IMR-90 (cell line): ENCODE measurements at regions not wholly inside any gene's neighbourhood (a gene's known extent, or its start where the extent isn't known, plus 50 kb on each side); places are given as distances from the start of the nearest gene placed in this dataset.

Source experiments
- ATAC-seq: fragments of 200-7000 bp; cut with Tn5 transposase; 2 replicates; pipeline ENCODE4 v1.9.1; 2020; ENCODE audit warnings: low read depth, mild to moderate bottlenecking, moderate library complexity
- BruUV-seq: library from RNA; stranded (reverse); fragments of 400-500 nt; replicated peaks from 2 replicates; lab custom pipeline; 2021; lab: Mats Ljungman, UMichigan
- CTCF ChIA-PET: fragments of 300-600 bp; formaldehyde crosslinking; extraction: SDS; loops from one replicate; lab custom pipeline; 2021; ENCODE audit warnings: antibody characterized with exemption; lab: Yijun Ruan, JAX
- POLR2A ChIA-PET: fragments of 300-600 bp; sonication (Branson Sonifier 250); formaldehyde crosslinking; loops from one replicate; lab custom pipeline; 2022; ENCODE audit warnings: antibody characterized with exemption; ENCODE audit not compliant: unreplicated experiment; lab: Charles Lee
- DNase-seq: peaks from one replicate; pipeline ENCODE4 v3.0.0; 2013
- H2AFZ ChIP-seq: replicated peaks from 2 replicates; pipeline ENCODE3; 2013; ENCODE audit warnings: low read length, mild to moderate bottlenecking; ENCODE audit not compliant: poor library complexity
- H2AK5ac ChIP-seq: 2 replicates; pipeline ENCODE4 v1.6.1; 2013; ENCODE audit warnings: low read depth, low read length, inconsistent platforms
- H2AK9ac ChIP-seq: replicated peaks from 2 replicates; pipeline ENCODE3; 2013; ENCODE audit warnings: mild to moderate bottlenecking, low read depth, low read length, moderate library complexity; ENCODE audit not compliant: poor library complexity
- H2BK120ac ChIP-seq: 2 replicates; pipeline ENCODE4 v1.6.1; 2013; ENCODE audit warnings: low read depth, low read length, inconsistent platforms
- H2BK15ac ChIP-seq: 3 replicates; pipeline ENCODE4 v1.6.1; 2013; ENCODE audit warnings: low read depth, low read length, inconsistent platforms
- H2BK20ac ChIP-seq: 2 replicates; pipeline ENCODE4 v1.6.1; 2013; ENCODE audit warnings: low read depth, mild to moderate bottlenecking, inconsistent platforms, low read length, moderate library complexity
- H2BK5ac ChIP-seq: 2 replicates; pipeline ENCODE4 v1.6.1; 2013; ENCODE audit warnings: mild to moderate bottlenecking, low read depth, low read length, inconsistent platforms; ENCODE audit not compliant: poor library complexity, severe bottlenecking
- H3K14ac ChIP-seq: replicated peaks from 2 replicates; pipeline ENCODE4 v1.6.1; 2013; ENCODE audit warnings: low read depth, low read length, inconsistent platforms
- H3K18ac ChIP-seq: 2 replicates; pipeline ENCODE4 v1.6.1; 2013; ENCODE audit warnings: low read depth, low read length, control low read depth
- H3K23ac ChIP-seq: 2 replicates; pipeline ENCODE4 v1.6.1; 2013; ENCODE audit warnings: low read depth, low read length, inconsistent platforms
- H3K27ac ChIP-seq: 2 replicates; pipeline ENCODE4 v1.5.1; 2013; ENCODE audit warnings: mild to moderate bottlenecking, control low read depth, low read length; ENCODE audit not compliant: insufficient read depth
- H3K27me3 ChIP-seq: 2 replicates; pipeline ENCODE4 v1.6.1; 2013; ENCODE audit warnings: low read length; ENCODE audit not compliant: control insufficient read depth, insufficient read depth
- H3K36me3 ChIP-seq: 2 replicates; pipeline ENCODE4 v1.6.1; 2013; ENCODE audit warnings: low read length, mixed read lengths; ENCODE audit not compliant: control insufficient read depth, insufficient read depth
- H3K4ac ChIP-seq: 2 replicates; pipeline ENCODE4 v1.6.1; 2013; ENCODE audit warnings: low read depth, low read length, inconsistent platforms
- H3K4me1 ChIP-seq: 2 replicates; pipeline ENCODE4 v1.6.1; 2013; ENCODE audit warnings: low read length, mixed read lengths; ENCODE audit not compliant: control insufficient read depth, insufficient read depth
- H3K4me2 ChIP-seq: 2 replicates; pipeline ENCODE4 v1.6.1; 2013; ENCODE audit warnings: low read depth, mild to moderate bottlenecking, control low read depth, low read length, moderate library complexity
- H3K4me3 ChIP-seq: 2 replicates; pipeline ENCODE4 v1.5.1; 2013; ENCODE audit warnings: low read depth, mild to moderate bottlenecking, control low read depth, low read length, moderate library complexity; ENCODE audit not compliant: insufficient read depth
- H3K56ac ChIP-seq: 2 replicates; pipeline ENCODE4 v1.6.1; 2013; ENCODE audit warnings: low read length, inconsistent platforms; ENCODE audit not compliant: insufficient read depth; ENCODE audit errors: extremely low read depth
- H3K79me1 ChIP-seq, 2 experiments: 2 replicates each; pipeline ENCODE4 v1.6.1; 2013; ENCODE audit warnings: low read length in 2 of 2, inconsistent platforms in 1 of 2, low read depth in 1 of 2
- H3K9ac ChIP-seq: 2 replicates; pipeline ENCODE4 v1.6.1; 2013; ENCODE audit warnings: low read depth, low read length, control low read depth
- H3K9me1 ChIP-seq: 2 replicates; pipeline ENCODE4 v1.6.1; 2013; ENCODE audit warnings: low read length, inconsistent platforms; ENCODE audit not compliant: insufficient read depth
- H3K9me3 ChIP-seq: 2 replicates; pipeline ENCODE4 v1.6.1; 2013; ENCODE audit warnings: low read length; ENCODE audit not compliant: control insufficient read depth, insufficient read depth
- H4K20me1 ChIP-seq: 2 replicates; pipeline ENCODE4 v1.6.1; 2013; ENCODE audit warnings: low read length, inconsistent platforms; ENCODE audit not compliant: insufficient read depth
- H4K5ac ChIP-seq: 2 replicates; pipeline ENCODE4 v1.6.1; 2013; ENCODE audit warnings: mild to moderate bottlenecking, low read depth, low read length, control low read depth
- H4K8ac ChIP-seq, 2 experiments: 2 replicates each; pipeline ENCODE4 v1.6.1; 2013; ENCODE audit warnings: low read depth in 2 of 2, low read length in 2 of 2, control low read depth in 1 of 2, inconsistent platforms in 1 of 2
- H4K91ac ChIP-seq: 2 replicates; pipeline ENCODE4 v1.6.1; 2013; ENCODE audit warnings: low read depth, low read length, inconsistent platforms; ENCODE audit not compliant: insufficient read depth
- CEBPB ChIP-seq: IDR thresholded peaks from 2 replicates; pipeline ENCODE4 v1.6.1; 2012; ENCODE audit warnings: low read depth, low read length, improper control_type of control experiment
- MAFK ChIP-seq: IDR thresholded peaks from 2 replicates; pipeline ENCODE4 v1.6.1; 2012; ENCODE audit warnings: low read depth, low read length, improper control_type of control experiment
- NFE2L2 ChIP-seq: fragments of 150-350 bp; IDR thresholded peaks from 2 replicates; pipeline ENCODE4 v1.6.1; 2016; ENCODE audit warnings: low read depth, mild to moderate bottlenecking, low read length
- WGBS, 2 experiments: methylation state at CpG; one replicate each; pipeline versions ENCODE4 v1.1.5 to v1.1.7; 2013; ENCODE audit warnings: missing lambda C conversion rate in 2 of 2; ENCODE audit not compliant: insufficient read length in 1 of 2; ENCODE audit errors: extremely low coverage in 2 of 2; 5-methylcytosine and 5-hydroxymethylcytosine counted together
- dilution Hi-C: fragments of 300-500 bp; cut with HindIII; formaldehyde crosslinking; loops from one replicate; pipeline ENCODE4 v1.14.3; 2018; ENCODE audit warnings: low sequenced_read_pairs; ENCODE audit not compliant: unreplicated experiment
- in situ Hi-C: fragments of 300-500 bp; cut with MboI; formaldehyde crosslinking; loops from 3 replicates; pipeline ENCODE4 v1.14.3; 2019; ENCODE audit warnings: low sequenced_read_pairs, inconsistent platforms, mixed read lengths
- intact Hi-C: fragments of 100-400 bp; cut with micrococcal nuclease; formaldehyde crosslinking; loops from 2 replicates; pipeline ENCODE4 v1.10.0; 2022

DNA sequence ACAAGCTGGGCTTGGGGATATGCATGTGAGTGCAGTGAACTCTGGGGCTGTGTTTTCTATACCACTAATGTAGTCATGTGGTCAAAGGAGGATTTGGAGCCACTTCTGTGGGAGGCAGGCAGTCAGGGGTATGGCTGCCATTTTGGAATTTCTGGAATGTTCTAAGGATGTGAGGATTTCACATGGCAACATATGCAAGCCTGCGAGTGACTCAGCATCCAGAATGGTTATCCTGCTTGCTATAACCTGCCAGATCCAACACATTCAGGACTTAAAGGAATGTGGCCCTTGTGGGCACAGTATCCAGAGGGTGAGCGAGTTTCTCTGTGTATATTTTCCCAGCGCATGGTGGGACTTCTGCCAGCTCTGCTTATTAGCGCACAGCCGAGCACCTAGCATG is 249.2 kb upstream of the PWP1 start:
- H4K5ac ChIP-seq, result no peak overlapping the region
- H3K4ac ChIP-seq, result peak overlapping the region; percentile 24
- H3K4me2 ChIP-seq, result no peak overlapping the region
- no peak overlapping the region for H3K18ac ChIP-seq
- TF ChIP-seq MAFK (no peak), NFE2L2 (peak; percentile 75), CEBPB (peak; percentile 34; the same call in 1 of the 2 replicates)
- no peak overlapping the region for H3K27ac ChIP-seq
- CTCF ChIA-PET, result interaction anchor here (1.6 kb wide), 1 partner anchor 305 kb away, joined by 5 read pairs; no protein-coding TSS in a partner anchor
- H4K91ac ChIP-seq, result no peak overlapping the region
- in situ Hi-C loops (no loop called here), intact Hi-C loops (no loop called here), dilution Hi-C loops (no loop called here)
- H4K8ac ChIP-seq, result 0 out of 4 replicates have a peak overlapping the region, but pooled peaks of 1 of the 2 experiments have one; percentile 36
- H3K9me1 ChIP-seq, result peaks cover 7% of the 10 kb centered on the region
- BruUV-seq, result no TSS peak
- no peak overlapping the region; the same call in 1 of the 2 replicates for H3K14ac ChIP-seq
- peak overlapping the region; percentile 11; the same call in 1 of the 2 replicates for H2BK120ac ChIP-seq
- H3K23ac ChIP-seq, result no peak overlapping the region
- H2AK5ac ChIP-seq, result no peak overlapping the region
- 83% methylated on average over 1 of the region's 5 CpGs; no CpG with 5 or more reads in 1 of the 2 experiments for WGBS, 2 experiments
- ATAC-seq (peak; percentile 86), DNase-seq (peak; percentile 83)
- no peak overlapping the region for H3K56ac ChIP-seq
- H3K9ac ChIP-seq, result no peak overlapping the region
- peaks cover 3% of the 10 kb centered on the region; the same call in 1 of the 2 replicates for H3K4me1 ChIP-seq
- H3K9me3 ChIP-seq, result no peaks in the 10 kb centered on the region
- POLR2A ChIA-PET, result no interaction called here
- H2BK5ac ChIP-seq, result no peak overlapping the region
- H3K27me3 ChIP-seq, result no peaks in the 10 kb centered on the region
- no peak overlapping the region for H2BK15ac ChIP-seq
- H3K36me3 ChIP-seq, result no peaks in the 10 kb centered on the region
- H2BK20ac ChIP-seq, result peak overlapping the region; percentile 32
- H2AK9ac ChIP-seq, result no peak overlapping the region
- peak overlapping the region; percentile 16 for H2AFZ ChIP-seq
- no peaks in the 10 kb centered on the region for H3K79me1 ChIP-seq
- H3K4me3 ChIP-seq, result no peak overlapping the region
- H4K20me1 ChIP-seq, result no peaks in the 10 kb centered on the region
